Kidney epithelial cell (primary cell): ENCODE measurements at regions not wholly inside any gene's neighbourhood (a gene's known extent, or its start where the extent isn't known, plus 50 kb on each side); places are given as distances from the start of the nearest gene placed in this dataset.

Source experiments
- DNase-seq: peaks from one replicate; pipeline ENCODE4 v3.0.0-alpha.2; 2010; ENCODE audit warnings: low read depth
- H3K27me3 ChIP-seq: 2 replicates; pipeline ENCODE4 v1.6.0; 2011; ENCODE audit warnings: low read length; ENCODE audit not compliant: control insufficient read depth, insufficient read depth
- H3K36me3 ChIP-seq: 2 replicates; pipeline ENCODE4 v1.5.1; 2011; ENCODE audit warnings: low read length; ENCODE audit not compliant: control insufficient read depth, insufficient read depth
- H3K4me3 ChIP-seq: 2 replicates; pipeline ENCODE4 v1.5.1; 2011; ENCODE audit warnings: low read depth, mild to moderate bottlenecking, control low read depth, low read length
- CTCF ChIP-seq: IDR thresholded peaks from 2 replicates; pipeline ENCODE4 v1.5.1; 2011; ENCODE audit warnings: mild to moderate bottlenecking, moderate library complexity, low read length, control low read depth, inconsistent platforms; ENCODE audit not compliant: insufficient read depth, poor library complexity, severe bottlenecking

GRCh38 chr4:133084421-133084820 is 64.7 kb upstream of the PCDH10 start:
- H3K27me3 ChIP-seq = no peaks in the 10 kb centered on the region
- H3K36me3 ChIP-seq = no peaks in the 10 kb centered on the region
- TF ChIP-seq CTCF = no peak
- no peak overlapping the region for H3K4me3 ChIP-seq
- DNase-seq = no peak

GRCh38 chr4:133095591-133095990 is 53.5 kb upstream of the PCDH10 start:
- Histone ChIP-seq H3K27me3 (no peaks in the 10 kb centered on the region), H3K4me3 (no peak overlapping the region), H3K36me3 (no peaks in the 10 kb centered on the region)
- no peak for DNase-seq
- no peak for TF ChIP-seq CTCF

- H3K27me3 ChIP-seq = no peaks in the 10 kb centered on the region
- DNase-seq = no peak
- no peak overlapping the region for H3K4me3 ChIP-seq
- TF ChIP-seq CTCF = no peak
- H3K36me3 ChIP-seq = no peaks in the 10 kb centered on the region
Measured at GRCh38 chr4:133096972-133097371, 52.1 kb upstream of the PCDH10 start.
